Skeletal muscle tissue (tissue), 3 donors: ENCODE measurements at regions not wholly inside any gene's neighbourhood (a gene's known extent, or its start where the extent isn't known, plus 50 kb on each side); places are given as distances from the start of the nearest gene placed in this dataset.
A peak's percentile ranks its signal among the peaks of the same experiment; 100 is the strongest.

Experiments
- H3K27ac ChIP-seq: one replicate; pipeline ENCODE4 v1.7.0; 2013; ENCODE audit warnings: mild to moderate bottlenecking, low read depth, low read length, inconsistent platforms
- H3K27me3 ChIP-seq, 3 donors: one replicate each; pipeline ENCODE4 v1.7.0; 2013; ENCODE audit warnings: low read length in 3 of 3; ENCODE audit not compliant: control insufficient read depth in 3 of 3, insufficient read depth in 3 of 3
- H3K36me3 ChIP-seq, 3 donors: one replicate each; pipeline ENCODE4 v1.7.0; 2013; ENCODE audit warnings: low read length in 3 of 3; ENCODE audit not compliant: control insufficient read depth in 3 of 3, insufficient read depth in 3 of 3
- H3K4me1 ChIP-seq, 3 donors: one replicate each; pipeline ENCODE4 v1.7.0; 2013; ENCODE audit warnings: low read length in 3 of 3, mild to moderate bottlenecking in 3 of 3; ENCODE audit not compliant: control insufficient read depth in 3 of 3, insufficient read depth in 3 of 3
- H3K4me3 ChIP-seq, 3 donors: one replicate each; pipeline ENCODE4 v1.7.0; 2013; ENCODE audit warnings: low read length in 3 of 3
- H3K9ac ChIP-seq, 3 donors: one replicate each; pipeline ENCODE4 v1.7.0; 2013; ENCODE audit warnings: low read length in 3 of 3, mild to moderate bottlenecking in 3 of 3, moderate library complexity in 2 of 3, low read depth in 1 of 3
- H3K9me3 ChIP-seq, 3 donors: one replicate each; pipeline ENCODE4 v1.7.0; 2013; ENCODE audit warnings: low read length in 3 of 3; ENCODE audit not compliant: control insufficient read depth in 3 of 3
- donor health status: Osteomylitis.

GRCh38 chr7:3215624-3216585 is 85.1 kb upstream of the SDK1 start:
- no peak overlapping the region for H3K9ac ChIP-seq
- H3K27me3 ChIP-seq = no peaks in the 10 kb centered on the region
- no peaks in the 10 kb centered on the region for H3K36me3 ChIP-seq
- H3K4me1 ChIP-seq = peaks cover 0 to 5% (median 0%) of the 10 kb centered on the region in 3 donors
- no peak overlapping the region for H3K27ac ChIP-seq
- no peaks in the 10 kb centered on the region for H3K9me3 ChIP-seq
- H3K4me3 ChIP-seq = no peak overlapping the region

GRCh38 chr7:3217166-3217565 is 83.9 kb upstream of the SDK1 start:
- no peak overlapping the region for H3K9ac ChIP-seq
- no peak overlapping the region for H3K4me3 ChIP-seq
- peaks cover 0 to 5% (median 0%) of the 10 kb centered on the region in 3 donors for H3K4me1 ChIP-seq
- no peak overlapping the region for H3K27ac ChIP-seq
- H3K27me3 ChIP-seq = no peaks in the 10 kb centered on the region
- no peaks in the 10 kb centered on the region for H3K36me3 ChIP-seq
- no peaks in the 10 kb centered on the region for H3K9me3 ChIP-seq

DNA sequence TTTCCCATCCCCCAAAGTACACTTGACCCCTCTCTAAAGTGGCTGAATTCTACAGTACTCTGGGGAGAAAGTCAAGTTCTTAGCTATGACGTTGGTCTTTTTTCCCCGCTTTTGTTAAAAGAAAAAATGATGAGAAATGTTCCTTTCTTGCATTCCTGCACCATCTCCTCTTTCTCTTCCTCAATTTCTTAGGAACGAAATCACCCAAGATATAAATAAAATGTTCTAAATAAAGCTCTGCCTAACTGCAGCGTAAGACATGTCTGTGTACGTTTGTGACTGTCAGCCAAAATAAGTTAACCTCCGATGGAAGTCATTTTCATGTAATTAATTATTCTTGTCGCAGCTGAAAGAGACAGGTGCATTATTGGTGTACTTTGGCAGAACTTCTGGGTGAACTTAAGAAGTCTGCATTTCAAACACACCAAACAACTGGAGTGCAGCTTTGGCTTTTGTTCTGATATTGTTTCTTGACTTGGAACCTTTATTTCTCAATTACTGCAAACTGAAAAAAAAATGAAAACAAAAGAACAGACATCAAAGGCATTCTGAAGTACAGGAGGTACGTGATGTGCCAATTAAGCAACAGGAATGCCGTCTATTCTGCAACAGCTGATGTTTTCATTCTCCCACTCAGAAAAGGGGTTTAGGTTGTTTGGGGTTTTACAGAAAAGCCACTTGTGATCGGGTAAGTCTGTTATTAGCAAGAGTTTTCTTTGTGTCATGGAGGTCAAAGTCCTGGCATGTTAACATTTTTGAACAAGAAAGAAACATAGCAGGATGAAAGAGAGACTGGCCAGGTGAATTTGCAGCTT is 82.4 kb upstream of the SDK1 start:
- Histone ChIP-seq H3K9me3 (no peaks in the 10 kb centered on the region), H3K27me3 (no peaks in the 10 kb centered on the region), H3K36me3 (no peaks in the 10 kb centered on the region), H3K4me1 (peaks cover 0 to 5% (median 0%) of the 10 kb centered on the region in 3 donors), H3K4me3 (peak overlapping the region in 1 of 3 donors; percentile 15), H3K9ac (no peak overlapping the region), H3K27ac (no peak overlapping the region)

GRCh38 chr7:3229904-3230470 is 71.1 kb upstream of the SDK1 start:
- Histone ChIP-seq H3K36me3 (no peaks in the 10 kb centered on the region), H3K27ac (no peak overlapping the region), H3K4me3 (no peak overlapping the region), H3K27me3 (peaks cover 0 to 3% (median 0%) of the 10 kb centered on the region in 3 donors), H3K9me3 (no peaks in the 10 kb centered on the region), H3K4me1 (peaks cover 0 to 4% (median 0%) of the 10 kb centered on the region in 3 donors), H3K9ac (no peak overlapping the region)

DNA sequence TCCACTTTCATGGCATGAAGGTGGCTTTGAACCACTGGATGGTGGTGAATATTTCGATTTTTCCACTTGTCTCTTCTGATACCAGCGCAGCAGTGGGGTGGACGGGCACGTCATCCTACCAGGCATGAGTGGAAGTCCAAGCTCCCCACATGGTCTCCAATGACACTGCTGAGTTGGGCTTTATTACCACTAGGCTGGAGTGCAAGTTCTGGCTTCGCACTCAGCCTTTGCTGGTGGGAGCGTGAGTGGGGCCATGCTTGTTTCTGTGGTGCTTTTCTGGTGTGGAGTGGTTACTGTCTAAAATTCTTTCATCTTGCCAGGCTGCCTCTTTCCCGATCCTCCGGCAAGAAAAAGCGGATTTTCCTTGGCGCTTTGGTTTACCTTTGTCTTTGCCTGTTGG is 70.1 kb upstream of the SDK1 start:
- H3K36me3 ChIP-seq = no peaks in the 10 kb centered on the region
- H3K4me3 ChIP-seq = no peak overlapping the region
- peaks cover 0 to 8% (median 0%) of the 10 kb centered on the region in 3 donors for H3K9me3 ChIP-seq
- H3K9ac ChIP-seq = no peak overlapping the region
- peaks cover 0 to 3% (median 0%) of the 10 kb centered on the region in 3 donors for H3K27me3 ChIP-seq
- peaks cover 0 to 4% (median 0%) of the 10 kb centered on the region in 3 donors for H3K4me1 ChIP-seq
- H3K27ac ChIP-seq = no peak overlapping the region

- Histone ChIP-seq H3K9me3 (peaks cover 4 to 14% (median 4%) of the 10 kb centered on the region in 3 donors), H3K27me3 (peaks cover 0 to 3% (median 0%) of the 10 kb centered on the region in 3 donors), H3K36me3 (no peaks in the 10 kb centered on the region), H3K27ac (no peak overlapping the region), H3K4me3 (no peak overlapping the region), H3K4me1 (peaks cover 0 to 4% (median 0%) of the 10 kb centered on the region in 3 donors), H3K9ac (no peak overlapping the region)
Measured at GRCh38 chr7:3232228-3232627, 68.8 kb upstream of the SDK1 start.

DNA sequence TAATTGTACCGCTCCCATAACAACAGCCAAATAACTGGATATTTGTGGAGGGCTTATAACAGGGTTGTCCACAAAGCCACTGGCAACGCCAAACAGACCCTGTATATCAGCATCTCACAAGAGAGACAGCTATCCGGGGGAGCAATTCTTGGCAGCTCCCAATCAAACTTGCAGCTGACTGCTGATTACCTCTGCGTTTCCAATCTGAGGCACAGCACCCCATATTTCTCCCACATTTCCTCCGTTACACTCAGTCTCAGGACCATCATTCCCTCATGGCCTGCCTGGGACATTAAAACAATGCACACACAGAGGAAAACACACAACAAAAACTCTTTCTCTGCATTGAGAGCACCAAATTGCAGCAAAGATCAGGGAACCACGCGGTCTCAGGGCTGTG is 67.8 kb upstream of the SDK1 start:
- no peak overlapping the region for H3K27ac ChIP-seq
- peaks cover 0 to 4% (median 0%) of the 10 kb centered on the region in 3 donors for H3K4me1 ChIP-seq
- peaks cover 4 to 14% (median 4%) of the 10 kb centered on the region in 3 donors for H3K9me3 ChIP-seq
- H3K9ac ChIP-seq = no peak overlapping the region
- peaks cover 0 to 3% (median 0%) of the 10 kb centered on the region in 3 donors for H3K27me3 ChIP-seq
- no peaks in the 10 kb centered on the region for H3K36me3 ChIP-seq
- no peak overlapping the region for H3K4me3 ChIP-seq

- Histone ChIP-seq H3K36me3 (no peaks in the 10 kb centered on the region), H3K9me3 (peaks cover 4 to 14% (median 4%) of the 10 kb centered on the region in 3 donors), H3K27me3 (peaks cover 0 to 3% (median 0%) of the 10 kb centered on the region in 3 donors), H3K4me3 (no peak overlapping the region), H3K9ac (no peak overlapping the region), H3K4me1 (peaks cover 0 to 4% (median 0%) of the 10 kb centered on the region in 3 donors), H3K27ac (no peak overlapping the region)
Measured at GRCh38 chr7:3234051-3234450, 67.0 kb upstream of the SDK1 start.

- no peaks in the 10 kb centered on the region for H3K36me3 ChIP-seq
- no peak overlapping the region for H3K9ac ChIP-seq
- H3K27ac ChIP-seq = no peak overlapping the region
- peaks cover 0 to 4% (median 0%) of the 10 kb centered on the region in 3 donors for H3K4me1 ChIP-seq
- H3K27me3 ChIP-seq = peaks cover 0 to 3% (median 0%) of the 10 kb centered on the region in 3 donors
- H3K9me3 ChIP-seq = peaks cover 4 to 14% (median 4%) of the 10 kb centered on the region in 3 donors
- H3K4me3 ChIP-seq = no peak overlapping the region
Measured at GRCh38 chr7:3234851-3235250, 66.2 kb upstream of the SDK1 start.
